ENCODE measurements at regions not wholly inside any gene's neighbourhood (a gene's known extent, or its start where the extent isn't known, plus 50 kb on each side); places are given as distances from the start of the nearest gene placed in this dataset.

DNA sequence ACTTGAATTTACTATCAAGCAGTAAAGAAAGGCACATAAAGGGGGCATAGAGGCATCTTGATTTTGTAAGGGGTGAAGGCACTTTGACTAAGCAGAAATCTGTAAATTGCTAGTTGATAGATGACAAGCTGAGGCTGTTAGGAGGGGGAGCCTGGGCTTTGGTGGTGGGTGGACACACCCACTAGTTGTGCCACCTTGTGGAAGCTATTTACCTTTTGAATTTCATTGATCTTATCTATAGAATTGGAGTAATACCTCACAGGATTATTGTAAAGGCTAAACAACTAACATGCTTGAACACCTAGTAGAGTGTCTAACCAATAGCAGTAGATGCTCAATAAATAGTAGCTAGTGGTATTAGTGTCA, 142.8 kb upstream of the KCNIP4 start:
- TF ChIP-seq, protein P1, sequence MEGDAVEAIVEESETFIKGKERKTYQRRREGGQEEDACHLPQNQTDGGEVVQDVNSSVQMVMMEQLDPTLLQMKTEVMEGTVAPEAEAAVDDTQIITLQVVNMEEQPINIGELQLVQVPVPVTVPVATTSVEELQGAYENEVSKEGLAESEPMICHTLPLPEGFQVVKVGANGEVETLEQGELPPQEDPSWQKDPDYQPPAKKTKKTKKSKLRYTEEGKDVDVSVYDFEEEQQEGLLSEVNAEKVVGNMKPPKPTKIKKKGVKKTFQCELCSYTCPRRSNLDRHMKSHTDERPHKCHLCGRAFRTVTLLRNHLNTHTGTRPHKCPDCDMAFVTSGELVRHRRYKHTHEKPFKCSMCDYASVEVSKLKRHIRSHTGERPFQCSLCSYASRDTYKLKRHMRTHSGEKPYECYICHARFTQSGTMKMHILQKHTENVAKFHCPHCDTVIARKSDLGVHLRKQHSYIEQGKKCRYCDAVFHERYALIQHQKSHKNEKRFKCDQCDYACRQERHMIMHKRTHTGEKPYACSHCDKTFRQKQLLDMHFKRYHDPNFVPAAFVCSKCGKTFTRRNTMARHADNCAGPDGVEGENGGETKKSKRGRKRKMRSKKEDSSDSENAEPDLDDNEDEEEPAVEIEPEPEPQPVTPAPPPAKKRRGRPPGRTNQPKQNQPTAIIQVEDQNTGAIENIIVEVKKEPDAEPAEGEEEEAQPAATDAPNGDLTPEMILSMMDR (IDR thresholded peaks at IDR 0.05), result no peak

DNA sequence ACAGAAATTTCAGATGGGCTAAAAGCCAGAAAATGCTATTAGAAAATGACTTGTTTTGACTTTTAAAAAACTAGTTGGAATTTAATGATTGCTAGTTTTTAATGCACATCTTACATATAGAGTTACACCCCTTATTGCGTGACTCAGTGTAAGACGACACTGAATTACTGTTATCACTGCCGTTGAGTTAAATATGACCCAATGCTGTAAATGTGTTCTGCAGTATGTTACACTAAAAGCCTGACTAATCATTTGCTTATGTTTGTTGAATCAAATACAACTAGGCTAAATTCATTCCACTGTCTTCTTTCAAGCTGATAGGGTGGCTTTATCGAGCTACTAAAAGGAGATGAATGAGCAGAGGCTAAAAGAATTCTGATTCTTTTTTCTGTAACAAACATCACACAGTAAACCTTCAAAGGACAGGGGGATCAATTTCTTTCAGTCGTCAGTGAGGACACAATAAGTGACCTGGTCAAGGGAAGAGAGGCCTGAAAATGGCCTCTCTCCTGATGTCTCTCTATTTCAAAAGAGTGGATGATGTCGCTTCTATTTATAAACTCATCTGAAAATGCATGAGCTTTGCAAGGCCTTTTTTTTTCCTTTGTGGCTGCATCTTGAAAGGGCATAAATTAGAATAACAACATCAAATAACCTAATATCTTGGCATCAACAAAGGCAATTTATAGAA, 142.2 kb upstream of the KCNIP4 start:
- TF ChIP-seq, protein P1 (IDR thresholded peaks at IDR 0.05), result no peak

DNA sequence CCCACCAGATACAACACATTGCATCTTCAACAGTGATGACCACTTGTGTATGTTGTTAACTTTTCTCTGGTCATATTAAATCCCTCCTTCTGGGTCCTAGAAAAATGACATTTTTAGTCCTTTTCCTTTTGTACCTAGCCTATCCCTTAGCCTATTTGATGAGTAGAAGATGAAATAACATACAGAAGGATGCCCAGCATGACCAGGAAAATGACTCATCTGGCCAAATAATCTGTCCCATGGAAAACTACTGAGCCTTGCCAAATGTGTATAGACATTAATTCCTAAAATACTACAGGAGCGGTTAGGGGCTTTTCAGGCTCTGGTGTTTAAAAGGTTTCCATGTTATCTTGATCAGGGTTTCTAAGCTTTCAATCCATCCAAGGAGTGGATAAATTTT, 129.0 kb upstream of the KCNIP4 start:
- TF ChIP-seq, protein P1 (IDR thresholded peaks at IDR 0.05), result no peak

DNA sequence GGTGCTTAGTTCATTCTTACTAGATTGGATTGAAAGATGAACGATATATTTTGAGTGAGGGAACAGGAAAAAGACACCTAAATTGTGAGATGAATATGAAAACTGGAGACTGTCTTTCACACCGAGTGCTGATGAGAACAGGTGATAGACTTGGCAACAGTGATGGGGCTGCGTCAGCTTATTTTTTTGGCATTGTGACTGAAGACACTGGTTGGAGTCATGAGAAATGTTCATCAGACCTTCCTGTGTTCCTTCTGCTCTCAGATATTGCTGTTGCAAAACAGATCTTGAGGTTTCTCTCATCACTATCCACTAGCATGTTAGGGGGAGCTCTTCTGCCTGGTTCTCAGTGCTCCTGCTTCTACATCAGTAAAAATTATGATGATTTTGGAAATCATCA, 124.2 kb upstream of the KCNIP4 start:
- TF ChIP-seq, protein P1 (IDR thresholded peaks at IDR 0.05), result no peak

DNA sequence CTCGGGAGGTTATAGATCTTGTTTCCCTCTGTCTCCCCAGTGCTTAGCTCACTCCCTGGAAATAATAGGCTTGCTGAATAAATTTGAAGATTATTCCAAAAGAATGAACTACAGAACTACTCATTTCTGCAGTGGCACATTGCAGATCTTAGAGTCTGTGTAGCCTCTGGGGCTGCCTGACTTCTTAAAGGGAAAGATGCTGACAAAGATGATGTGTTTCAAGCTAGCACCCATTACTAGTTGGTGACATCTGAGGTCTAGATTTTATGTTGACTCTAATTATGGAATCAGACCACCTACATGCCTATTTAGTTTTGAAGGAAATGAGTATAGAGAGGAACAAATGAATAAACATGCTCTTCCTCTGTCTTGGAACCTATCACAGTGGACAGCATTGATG, 123.7 kb upstream of the KCNIP4 start:
- TF ChIP-seq, protein P1 (IDR thresholded peaks at IDR 0.05), result no peak

DNA sequence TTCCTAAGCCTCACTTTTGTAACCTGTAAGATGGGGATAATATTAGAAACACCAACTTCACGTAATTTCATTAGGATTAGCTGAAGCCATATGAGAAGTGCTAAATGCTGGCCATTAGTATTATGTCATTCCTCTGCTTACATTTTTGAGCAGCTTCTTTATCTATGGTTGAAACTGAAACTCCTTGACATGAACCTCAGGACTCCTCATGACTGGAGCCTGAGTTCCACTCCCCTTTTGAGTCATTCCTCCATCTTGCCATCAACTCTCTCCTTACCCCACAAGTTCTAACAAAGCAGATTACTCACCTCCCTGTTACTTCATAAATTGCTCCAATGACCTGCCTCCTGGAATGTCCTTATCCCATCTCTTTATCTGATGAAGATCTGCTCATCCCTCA, 123.2 kb upstream of the KCNIP4 start:
- TF ChIP-seq, protein P1 (IDR thresholded peaks at IDR 0.05), result no peak

DNA sequence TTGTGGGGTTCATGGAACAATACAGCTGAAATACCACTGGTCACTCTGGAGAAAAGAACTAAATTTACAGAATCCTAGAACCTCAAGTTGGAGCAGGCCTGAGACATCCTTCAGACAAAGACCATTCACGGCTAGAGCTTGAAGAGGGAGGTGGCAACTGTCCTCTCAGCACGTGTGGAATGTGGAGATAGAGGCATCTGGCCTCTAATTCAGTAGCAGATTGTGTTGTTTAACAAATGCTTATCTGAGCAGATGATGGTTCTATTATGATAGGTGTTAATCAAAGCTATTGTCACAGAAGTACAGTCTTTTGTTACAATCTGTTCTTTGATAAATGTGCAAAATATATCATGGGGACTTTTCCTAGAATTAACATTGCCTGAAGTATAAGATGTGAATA, 121.7 kb upstream of the KCNIP4 start:
- TF ChIP-seq, protein P1 (IDR thresholded peaks at IDR 0.05), result no peak

DNA sequence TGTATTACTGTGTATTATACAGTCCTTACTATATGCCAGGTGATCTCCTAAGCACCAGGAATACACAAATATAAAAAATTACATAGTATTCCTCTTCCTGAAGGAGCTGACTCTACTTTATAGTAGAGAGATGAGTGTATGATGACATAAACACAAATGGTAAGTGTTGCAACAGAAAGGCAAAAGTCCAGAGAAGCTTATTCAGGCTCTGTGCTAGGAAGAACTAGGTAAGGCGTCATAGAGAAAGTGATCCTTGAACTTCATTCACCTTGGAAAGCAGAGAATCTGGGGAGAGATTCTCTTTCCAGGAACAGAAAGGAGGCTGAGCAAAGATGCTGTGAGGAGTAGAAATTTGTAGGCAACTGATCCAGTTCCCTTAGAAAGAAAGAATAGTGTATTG, 115.0 kb upstream of the KCNIP4 start:
- TF ChIP-seq, protein P1 (IDR thresholded peaks at IDR 0.05), result no peak

All from LNCAP (cell line).